Stimulated activated CD4-positive, alpha-beta T cell treated with anti-CD3 and anti-CD28 coated beads, Interleukin-2, amount 100 ng/mL, for 48 hours (primary cell): ENCODE measurements at regions not wholly inside any gene's neighbourhood (a gene's known extent, or its start where the extent isn't known, plus 50 kb on each side); places are given as distances from the start of the nearest gene placed in this dataset.

Source experiments
- DNase-seq, 2 donors: peaks; one replicate each; pipeline ENCODE4 v3.0.0-alpha.2; 2020

GRCh38 chr18:51955136-51955535 lies 384.9 kb upstream of the DCC start:
- no peak for DNase-seq

- DNase-seq: no peak
Observed at GRCh38 chr18:51957001-51957400, 383.0 kb upstream of the DCC start.

- DNase-seq: no peak
Observed at GRCh38 chr18:51980101-51980500, 359.9 kb upstream of the DCC start.

- no peak for DNase-seq
Observed at GRCh38 chr18:51988277-51988676, 351.7 kb upstream of the DCC start.

GRCh38 chr18:51997129-51997528 lies 342.9 kb upstream of the DCC start:
- DNase-seq: no peak

GRCh38 chr18:51998066-51998465 lies 341.9 kb upstream of the DCC start:
- no peak for DNase-seq

GRCh38 chr18:51998711-51999110 lies 341.3 kb upstream of the DCC start:
- DNase-seq: no peak

GRCh38 chr18:51999351-51999750 lies 340.6 kb upstream of the DCC start:
- DNase-seq: no peak

- DNase-seq: no peak
Observed at GRCh38 chr18:52000435-52000834, 339.6 kb upstream of the DCC start.

GRCh38 chr18:52001106-52001505 lies 338.9 kb upstream of the DCC start:
- DNase-seq: no peak

GRCh38 chr18:52002600-52002999 lies 337.4 kb upstream of the DCC start:
- no peak for DNase-seq

- no peak for DNase-seq
Observed at GRCh38 chr18:52007105-52007504, 332.9 kb upstream of the DCC start.

GRCh38 chr18:52008330-52008729 lies 331.7 kb upstream of the DCC start:
- no peak for DNase-seq

- no peak for DNase-seq
Observed at GRCh38 chr18:52008736-52009135, 331.3 kb upstream of the DCC start.

GRCh38 chr18:52009958-52010357 lies 330.0 kb upstream of the DCC start:
- DNase-seq: no peak

GRCh38 chr18:52045946-52046675 lies 293.9 kb upstream of the DCC start:
- no peak for DNase-seq

GRCh38 chr18:52046842-52047241 lies 293.2 kb upstream of the DCC start:
- DNase-seq: no peak

GRCh38 chr18:52054324-52054723 lies 285.7 kb upstream of the DCC start:
- DNase-seq: no peak

- DNase-seq: no peak
Observed at GRCh38 chr18:52060607-52061304, 279.2 kb upstream of the DCC start.

- DNase-seq: no peak
Observed at GRCh38 chr18:52063923-52064322, 276.1 kb upstream of the DCC start.

GRCh38 chr18:52069201-52069600 lies 270.8 kb upstream of the DCC start:
- DNase-seq: no peak

GRCh38 chr18:52070291-52070756 lies 269.7 kb upstream of the DCC start:
- DNase-seq: no peak

GRCh38 chr18:52077251-52077983 lies 262.6 kb upstream of the DCC start:
- no peak for DNase-seq

GRCh38 chr18:52082246-52082645 lies 257.8 kb upstream of the DCC start:
- no peak for DNase-seq
